ENCODE measurements at regions not wholly inside any gene's neighbourhood (a gene's known extent, or its start where the extent isn't known, plus 50 kb on each side); places are given as distances from the start of the nearest gene placed in this dataset.

DNA sequence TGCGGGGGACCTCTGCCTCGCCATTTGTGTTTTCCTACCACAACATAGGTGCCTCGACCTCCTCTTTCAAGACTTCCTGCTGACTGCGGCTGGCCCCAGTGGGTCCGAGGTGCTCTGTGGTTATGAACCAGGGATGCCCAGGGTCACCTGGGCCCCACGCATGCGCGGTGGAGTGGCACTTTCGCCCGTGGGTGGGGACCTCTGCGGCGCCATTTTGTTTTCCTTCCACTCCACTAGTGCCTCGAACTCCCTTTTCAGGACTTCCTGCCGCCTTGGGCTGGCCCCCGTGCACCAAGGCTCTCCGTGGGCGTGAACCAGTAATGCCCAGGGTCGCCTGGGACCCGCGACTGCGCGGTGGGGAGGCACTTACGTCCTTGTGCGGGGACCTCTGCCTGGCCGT, 351.6 kb downstream of the ALG10 start:
- TF ChIP-seq, protein P1, sequence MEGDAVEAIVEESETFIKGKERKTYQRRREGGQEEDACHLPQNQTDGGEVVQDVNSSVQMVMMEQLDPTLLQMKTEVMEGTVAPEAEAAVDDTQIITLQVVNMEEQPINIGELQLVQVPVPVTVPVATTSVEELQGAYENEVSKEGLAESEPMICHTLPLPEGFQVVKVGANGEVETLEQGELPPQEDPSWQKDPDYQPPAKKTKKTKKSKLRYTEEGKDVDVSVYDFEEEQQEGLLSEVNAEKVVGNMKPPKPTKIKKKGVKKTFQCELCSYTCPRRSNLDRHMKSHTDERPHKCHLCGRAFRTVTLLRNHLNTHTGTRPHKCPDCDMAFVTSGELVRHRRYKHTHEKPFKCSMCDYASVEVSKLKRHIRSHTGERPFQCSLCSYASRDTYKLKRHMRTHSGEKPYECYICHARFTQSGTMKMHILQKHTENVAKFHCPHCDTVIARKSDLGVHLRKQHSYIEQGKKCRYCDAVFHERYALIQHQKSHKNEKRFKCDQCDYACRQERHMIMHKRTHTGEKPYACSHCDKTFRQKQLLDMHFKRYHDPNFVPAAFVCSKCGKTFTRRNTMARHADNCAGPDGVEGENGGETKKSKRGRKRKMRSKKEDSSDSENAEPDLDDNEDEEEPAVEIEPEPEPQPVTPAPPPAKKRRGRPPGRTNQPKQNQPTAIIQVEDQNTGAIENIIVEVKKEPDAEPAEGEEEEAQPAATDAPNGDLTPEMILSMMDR (IDR thresholded peaks at IDR 0.05; ENCODE audit: insufficient read depth, missing control alignments): no peak
- no peak for DNase-seq (ENCODE audit: insufficient read length, low spot score)
- FAIRE-seq: no peak

DNA sequence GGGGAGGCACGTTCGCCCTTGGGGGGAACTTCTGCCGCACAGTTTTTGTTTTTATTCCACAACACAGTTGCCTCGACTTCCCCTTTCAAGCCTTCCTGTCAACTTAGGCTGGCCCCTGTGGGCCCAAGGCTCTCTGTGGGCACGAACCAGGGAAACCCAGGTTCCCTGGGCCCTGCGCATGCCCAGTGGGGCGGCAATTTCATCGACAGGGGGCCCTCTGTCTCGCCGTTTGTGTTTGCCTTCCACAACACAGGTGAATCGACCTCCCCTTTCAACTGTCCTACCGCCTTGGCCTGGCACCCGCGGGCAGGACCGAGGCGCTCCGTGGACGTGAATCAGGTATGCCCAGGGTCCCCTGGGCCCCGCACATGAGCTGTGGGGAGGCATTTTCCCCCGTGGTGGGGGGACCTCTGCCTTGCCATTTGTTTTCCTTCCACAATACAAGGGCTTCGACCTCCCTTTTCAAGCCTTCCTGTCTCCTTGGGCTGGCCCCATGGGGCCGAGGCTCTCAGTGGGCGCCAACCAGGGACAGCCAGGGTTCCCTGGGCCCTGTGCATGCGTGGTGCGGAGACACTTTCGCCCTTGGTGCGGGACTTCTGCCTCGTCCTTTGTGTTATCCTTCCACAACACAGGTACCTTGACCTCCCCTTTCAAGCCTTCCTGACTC, 354.0 kb downstream of the ALG10 start:
- DNase-seq (ENCODE audit: insufficient read length, low spot score) (no peak), FAIRE-seq (no peak)
- TF ChIP-seq, protein P1 (IDR thresholded peaks at IDR 0.05; ENCODE audit: insufficient read depth, missing control alignments): no peak

DNA sequence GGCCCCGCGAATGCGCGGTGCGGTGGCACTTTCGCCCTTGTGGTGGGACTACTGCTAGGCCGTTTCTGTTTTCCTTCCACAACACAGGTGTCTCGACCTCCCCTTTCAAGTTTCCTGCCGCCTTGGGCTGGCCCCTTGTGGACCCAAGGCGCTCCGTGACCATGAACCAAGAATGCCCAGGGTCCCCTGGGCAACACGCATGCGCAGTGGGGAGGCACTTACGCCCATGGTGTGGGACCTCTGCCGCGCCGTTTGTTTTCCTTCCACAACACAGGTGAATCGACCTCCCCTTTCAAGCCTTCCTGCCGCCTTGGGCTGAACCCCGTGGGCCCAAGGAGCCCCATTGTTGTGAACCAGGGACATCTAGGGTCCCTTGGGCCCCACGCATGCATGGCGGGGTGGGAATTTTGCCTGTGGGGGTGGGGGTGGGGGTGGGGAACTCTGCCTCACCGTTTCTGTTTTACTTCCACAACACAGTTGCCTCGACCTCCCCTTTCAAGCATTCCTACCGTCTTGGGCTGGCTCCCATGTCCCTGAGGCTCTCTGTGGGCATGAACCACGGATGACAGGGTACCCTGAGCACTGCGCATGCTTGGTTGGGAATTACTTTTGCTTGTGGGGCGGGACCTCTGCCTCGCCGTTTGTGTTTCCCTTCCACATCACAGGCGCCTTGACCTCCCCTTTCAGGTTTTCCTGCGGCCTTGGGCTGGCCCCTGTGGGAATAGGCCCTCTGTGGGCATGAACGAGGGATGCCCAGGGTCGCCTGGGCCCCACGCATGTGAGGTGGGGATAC, 355.1 kb downstream of the ALG10 start:
- FAIRE-seq (no peak), DNase-seq (ENCODE audit: insufficient read length, low spot score) (no peak)
- TF ChIP-seq, protein P1 (IDR thresholded peaks at IDR 0.05; ENCODE audit: insufficient read depth, missing control alignments): no peak

DNA sequence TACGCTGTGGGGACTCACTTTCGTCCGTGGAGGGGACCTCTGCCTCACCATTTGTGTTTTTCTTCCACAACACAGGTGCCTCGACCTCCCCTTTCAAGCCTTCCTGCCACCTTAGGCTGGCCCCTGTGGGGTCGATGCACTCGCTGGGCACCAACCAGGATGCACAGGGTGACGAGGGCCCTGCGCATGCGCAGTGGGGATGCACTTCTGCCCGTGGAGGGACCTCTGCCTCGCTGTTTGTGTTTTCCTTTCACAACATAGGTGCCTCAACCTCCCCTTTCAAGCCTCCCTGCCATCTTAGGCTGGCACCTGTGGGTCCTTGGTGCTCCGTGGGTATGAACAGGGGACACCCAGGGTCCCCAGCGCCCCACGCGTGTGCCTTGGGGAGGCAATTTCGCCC, 356.8 kb downstream of the ALG10 start:
- TF ChIP-seq, protein P1 (IDR thresholded peaks at IDR 0.05; ENCODE audit: insufficient read depth, missing control alignments): no peak
- no peak for DNase-seq (ENCODE audit: insufficient read length, low spot score)
- FAIRE-seq: no peak

DNA sequence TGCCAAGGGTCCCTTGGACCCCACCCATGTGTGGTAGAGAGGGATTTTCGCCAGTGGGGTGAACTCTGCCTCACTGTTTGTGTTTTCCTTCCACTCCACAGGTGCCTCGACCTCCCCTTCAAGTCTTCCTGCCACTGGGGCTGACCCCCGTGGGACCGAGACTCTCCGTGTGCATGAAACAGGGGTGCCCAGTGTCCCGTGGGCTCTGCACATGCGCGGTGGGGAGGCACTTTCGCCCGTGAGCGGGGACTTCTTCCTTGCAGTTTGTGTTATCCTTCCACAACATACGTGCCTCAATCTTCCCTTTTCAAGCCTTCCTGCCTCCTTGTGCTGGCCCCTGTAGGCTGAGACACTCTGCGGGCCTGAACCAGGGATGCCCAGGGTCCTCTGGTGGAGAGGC, 362.4 kb downstream of the ALG10 start:
- FAIRE-seq (no peak), DNase-seq (ENCODE audit: insufficient read length, low spot score) (no peak)
- TF ChIP-seq, protein P1 (IDR thresholded peaks at IDR 0.05; ENCODE audit: insufficient read depth, missing control alignments): no peak

DNA sequence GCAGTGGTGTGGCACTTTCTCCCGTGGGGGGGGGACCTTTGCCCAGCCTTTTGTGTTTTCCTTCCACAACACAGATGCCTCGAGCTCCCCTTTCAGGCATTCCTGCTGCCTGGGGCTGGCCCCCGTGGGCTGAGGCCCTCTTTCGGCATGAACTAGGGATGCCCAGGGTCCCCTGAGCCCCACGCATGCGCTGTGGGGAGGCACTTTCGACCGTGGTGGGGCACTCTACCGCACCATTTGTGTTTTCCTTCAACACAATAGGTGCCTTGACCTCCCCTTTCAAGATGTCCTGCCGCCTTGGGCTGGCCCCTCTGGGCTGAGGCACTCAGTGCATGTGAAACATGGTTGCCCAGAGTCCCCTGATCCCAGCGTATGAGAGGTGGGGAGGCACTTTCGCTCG, 363.7 kb downstream of the ALG10 start:
- FAIRE-seq: no peak

More for the DNA sequence above, 363.7 kb downstream of the ALG10 start:
- DNase-seq (ENCODE audit: insufficient read length, low spot score): no peak
- TF ChIP-seq, protein P1 (IDR thresholded peaks at IDR 0.05; ENCODE audit: insufficient read depth, missing control alignments): no peak
